ENCODE measurements at regions not wholly inside any gene's neighbourhood (a gene's known extent, or its start where the extent isn't known, plus 50 kb on each side); places are given as distances from the start of the nearest gene placed in this dataset.

DNA sequence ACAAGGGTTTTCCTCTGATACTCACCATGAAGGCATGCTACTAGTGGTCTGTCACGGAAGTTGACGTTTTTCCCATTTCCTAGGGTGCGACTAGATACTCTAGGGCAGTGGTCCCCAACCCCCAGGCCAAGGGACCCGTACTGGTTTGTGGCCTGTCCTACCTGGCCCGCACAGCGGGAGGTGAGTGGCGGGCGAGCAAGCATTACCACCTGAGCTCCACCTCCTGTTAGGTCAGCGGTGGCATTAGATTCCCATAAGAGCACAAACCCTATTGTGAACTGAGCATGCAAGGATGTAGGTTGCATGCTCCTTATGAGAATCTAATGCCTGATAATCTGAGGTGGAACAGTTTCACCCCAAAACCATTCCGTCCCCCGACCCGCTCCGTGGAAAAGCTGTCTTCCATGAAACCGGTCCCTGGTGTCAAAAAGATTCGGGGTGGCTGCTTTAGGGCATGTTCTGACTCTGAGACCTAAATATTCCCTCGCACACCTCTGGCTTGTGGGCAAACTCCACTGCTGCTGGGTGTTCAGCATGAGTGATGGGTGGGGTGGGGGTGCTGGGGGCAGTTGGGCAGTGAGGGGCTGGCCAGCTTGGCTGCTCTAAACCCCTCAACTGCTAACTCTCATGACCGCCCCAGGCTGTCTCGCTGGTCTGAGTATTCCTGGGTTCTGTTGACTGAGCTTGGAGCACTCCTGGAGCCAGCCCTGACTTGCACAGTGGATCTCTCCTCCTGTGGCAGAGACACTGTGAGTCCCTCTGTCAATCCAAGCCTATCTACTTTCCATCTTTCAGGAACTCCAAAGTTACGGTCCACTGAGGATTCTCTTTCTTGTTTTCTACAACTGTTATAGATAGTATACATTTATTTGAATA lies 78.3 kb upstream of the NEK6 start (continued):
- TF ChIP-seq, protein P1, sequence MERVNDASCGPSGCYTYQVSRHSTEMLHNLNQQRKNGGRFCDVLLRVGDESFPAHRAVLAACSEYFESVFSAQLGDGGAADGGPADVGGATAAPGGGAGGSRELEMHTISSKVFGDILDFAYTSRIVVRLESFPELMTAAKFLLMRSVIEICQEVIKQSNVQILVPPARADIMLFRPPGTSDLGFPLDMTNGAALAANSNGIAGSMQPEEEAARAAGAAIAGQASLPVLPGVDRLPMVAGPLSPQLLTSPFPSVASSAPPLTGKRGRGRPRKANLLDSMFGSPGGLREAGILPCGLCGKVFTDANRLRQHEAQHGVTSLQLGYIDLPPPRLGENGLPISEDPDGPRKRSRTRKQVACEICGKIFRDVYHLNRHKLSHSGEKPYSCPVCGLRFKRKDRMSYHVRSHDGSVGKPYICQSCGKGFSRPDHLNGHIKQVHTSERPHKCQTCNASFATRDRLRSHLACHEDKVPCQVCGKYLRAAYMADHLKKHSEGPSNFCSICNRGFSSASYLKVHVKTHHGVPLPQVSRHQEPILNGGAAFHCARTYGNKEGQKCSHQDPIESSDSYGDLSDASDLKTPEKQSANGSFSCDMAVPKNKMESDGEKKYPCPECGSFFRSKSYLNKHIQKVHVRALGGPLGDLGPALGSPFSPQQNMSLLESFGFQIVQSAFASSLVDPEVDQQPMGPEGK (CRISPR knock-in tag; IDR thresholded peaks at IDR 0.05; ENCODE audit: borderline replicate concordance) = no peak

DNA sequence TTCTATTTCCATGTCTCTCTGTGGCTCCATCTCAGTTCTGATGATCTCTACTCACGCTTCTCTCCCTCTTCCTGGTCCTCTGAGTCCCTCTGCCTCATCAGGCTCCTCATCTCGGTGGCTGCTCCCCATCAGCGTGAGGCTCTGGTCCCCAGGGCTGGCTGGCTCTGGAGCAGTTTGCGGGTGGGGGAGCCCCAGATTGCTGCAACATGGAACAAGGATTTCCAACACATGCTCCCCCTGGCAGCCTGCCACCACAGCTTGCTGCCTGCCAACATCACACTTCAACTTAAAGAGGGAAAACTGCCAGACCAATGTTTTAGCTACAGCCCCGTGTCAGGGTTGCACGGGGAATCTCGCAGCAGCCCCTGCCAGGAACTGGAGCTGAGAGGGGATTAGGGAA lies 77.2 kb upstream of the NEK6 start:
- TF ChIP-seq, protein P2, sequence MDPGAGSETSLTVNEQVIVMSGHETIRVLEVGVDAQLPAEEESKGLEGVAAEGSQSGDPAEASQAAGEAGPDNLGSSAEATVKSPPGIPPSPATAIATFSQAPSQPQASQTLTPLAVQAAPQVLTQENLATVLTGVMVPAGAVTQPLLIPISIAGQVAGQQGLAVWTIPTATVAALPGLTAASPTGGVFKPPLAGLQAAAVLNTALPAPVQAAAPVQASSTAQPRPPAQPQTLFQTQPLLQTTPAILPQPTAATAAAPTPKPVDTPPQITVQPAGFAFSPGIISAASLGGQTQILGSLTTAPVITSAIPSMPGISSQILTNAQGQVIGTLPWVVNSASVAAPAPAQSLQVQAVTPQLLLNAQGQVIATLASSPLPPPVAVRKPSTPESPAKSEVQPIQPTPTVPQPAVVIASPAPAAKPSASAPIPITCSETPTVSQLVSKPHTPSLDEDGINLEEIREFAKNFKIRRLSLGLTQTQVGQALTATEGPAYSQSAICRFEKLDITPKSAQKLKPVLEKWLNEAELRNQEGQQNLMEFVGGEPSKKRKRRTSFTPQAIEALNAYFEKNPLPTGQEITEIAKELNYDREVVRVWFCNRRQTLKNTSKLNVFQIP (CRISPR knock-in tag; IDR thresholded peaks at IDR 0.05; ENCODE audit: borderline replicate concordance, low read depth) = no peak
- no peak for TF ChIP-seq SNAI2 (CRISPR knock-in tag; IDR thresholded peaks at IDR 0.05)
- no peak for TF ChIP-seq ZFP3 (CRISPR knock-in tag; IDR thresholded peaks at IDR 0.05)
- TF ChIP-seq BACH2 (CRISPR knock-in tag; IDR thresholded peaks at IDR 0.05; ENCODE audit: borderline replicate concordance) = no peak
- TF ChIP-seq ZNF8 (CRISPR knock-in tag; IDR thresholded peaks at IDR 0.05) = no peak
- no peak for TF ChIP-seq ZFP30 (CRISPR knock-in tag; IDR thresholded peaks at IDR 0.05)
- TF ChIP-seq ISL1 (CRISPR knock-in tag; IDR thresholded peaks at IDR 0.05) = no peak
- TF ChIP-seq, protein P3, sequence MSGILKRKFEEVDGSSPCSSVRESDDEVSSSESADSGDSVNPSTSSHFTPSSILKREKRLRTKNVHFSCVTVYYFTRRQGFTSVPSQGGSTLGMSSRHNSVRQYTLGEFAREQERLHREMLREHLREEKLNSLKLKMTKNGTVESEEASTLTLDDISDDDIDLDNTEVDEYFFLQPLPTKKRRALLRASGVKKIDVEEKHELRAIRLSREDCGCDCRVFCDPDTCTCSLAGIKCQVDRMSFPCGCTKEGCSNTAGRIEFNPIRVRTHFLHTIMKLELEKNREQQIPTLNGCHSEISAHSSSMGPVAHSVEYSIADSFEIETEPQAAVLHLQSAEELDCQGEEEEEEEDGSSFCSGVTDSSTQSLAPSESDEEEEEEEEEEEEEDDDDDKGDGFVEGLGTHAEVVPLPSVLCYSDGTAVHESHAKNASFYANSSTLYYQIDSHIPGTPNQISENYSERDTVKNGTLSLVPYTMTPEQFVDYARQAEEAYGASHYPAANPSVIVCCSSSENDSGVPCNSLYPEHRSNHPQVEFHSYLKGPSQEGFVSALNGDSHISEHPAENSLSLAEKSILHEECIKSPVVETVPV (CRISPR knock-in tag; IDR thresholded peaks at IDR 0.05) = no peak
- TF ChIP-seq, protein P4, sequence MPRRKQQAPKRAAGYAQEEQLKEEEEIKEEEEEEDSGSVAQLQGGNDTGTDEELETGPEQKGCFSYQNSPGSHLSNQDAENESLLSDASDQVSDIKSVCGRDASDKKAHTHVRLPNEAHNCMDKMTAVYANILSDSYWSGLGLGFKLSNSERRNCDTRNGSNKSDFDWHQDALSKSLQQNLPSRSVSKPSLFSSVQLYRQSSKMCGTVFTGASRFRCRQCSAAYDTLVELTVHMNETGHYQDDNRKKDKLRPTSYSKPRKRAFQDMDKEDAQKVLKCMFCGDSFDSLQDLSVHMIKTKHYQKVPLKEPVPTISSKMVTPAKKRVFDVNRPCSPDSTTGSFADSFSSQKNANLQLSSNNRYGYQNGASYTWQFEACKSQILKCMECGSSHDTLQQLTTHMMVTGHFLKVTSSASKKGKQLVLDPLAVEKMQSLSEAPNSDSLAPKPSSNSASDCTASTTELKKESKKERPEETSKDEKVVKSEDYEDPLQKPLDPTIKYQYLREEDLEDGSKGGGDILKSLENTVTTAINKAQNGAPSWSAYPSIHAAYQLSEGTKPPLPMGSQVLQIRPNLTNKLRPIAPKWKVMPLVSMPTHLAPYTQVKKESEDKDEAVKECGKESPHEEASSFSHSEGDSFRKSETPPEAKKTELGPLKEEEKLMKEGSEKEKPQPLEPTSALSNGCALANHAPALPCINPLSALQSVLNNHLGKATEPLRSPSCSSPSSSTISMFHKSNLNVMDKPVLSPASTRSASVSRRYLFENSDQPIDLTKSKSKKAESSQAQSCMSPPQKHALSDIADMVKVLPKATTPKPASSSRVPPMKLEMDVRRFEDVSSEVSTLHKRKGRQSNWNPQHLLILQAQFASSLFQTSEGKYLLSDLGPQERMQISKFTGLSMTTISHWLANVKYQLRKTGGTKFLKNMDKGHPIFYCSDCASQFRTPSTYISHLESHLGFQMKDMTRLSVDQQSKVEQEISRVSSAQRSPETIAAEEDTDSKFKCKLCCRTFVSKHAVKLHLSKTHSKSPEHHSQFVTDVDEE (CRISPR knock-in tag; IDR thresholded peaks at IDR 0.05) = no peak
- TF ChIP-seq ESRRG (CRISPR knock-in tag; IDR thresholded peaks at IDR 0.05) = no peak
- TF ChIP-seq PPARA (CRISPR knock-in tag; IDR thresholded peaks at IDR 0.05; ENCODE audit: borderline replicate concordance) = no peak
- TF ChIP-seq GLIS3 (CRISPR knock-in tag; IDR thresholded peaks at IDR 0.05) = no peak
- no peak for TF ChIP-seq TOX (CRISPR knock-in tag; IDR thresholded peaks at IDR 0.05; ENCODE audit: borderline replicate concordance)
- TF ChIP-seq ZC3H10 (CRISPR knock-in tag; IDR thresholded peaks at IDR 0.05) = no peak
- TF ChIP-seq RARB (CRISPR knock-in tag; IDR thresholded peaks at IDR 0.05) = no peak
- TF ChIP-seq ARNTL (CRISPR knock-in tag; IDR thresholded peaks at IDR 0.05; ENCODE audit: borderline replicate concordance, low read depth) = no peak
- TF ChIP-seq ZNF565 (CRISPR knock-in tag; conservative IDR thresholded peaks at IDR 0.05; ENCODE audit: low read depth) = no peak
- TF ChIP-seq OSR1 (CRISPR knock-in tag; IDR thresholded peaks at IDR 0.05) = no peak
- ATAC-seq = peak; percentile 66

DNA sequence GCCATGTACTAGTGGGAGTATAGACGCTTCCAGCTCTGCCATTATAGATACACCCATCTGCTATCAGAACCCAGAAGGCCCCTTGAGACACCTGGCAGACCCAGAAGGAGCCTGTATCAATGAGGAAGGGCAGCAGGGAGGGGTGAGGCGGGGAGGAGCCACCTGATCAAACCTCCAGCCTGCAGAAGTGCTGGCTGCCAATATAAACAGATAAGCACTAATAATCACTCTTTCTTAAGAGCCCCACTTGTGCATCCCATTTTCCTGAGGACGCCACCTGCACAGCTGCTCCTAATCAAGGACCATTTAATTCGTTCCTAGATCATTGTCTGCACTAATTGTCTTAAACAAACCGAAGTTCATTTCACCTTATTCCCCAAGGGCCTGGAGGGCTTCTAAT lies 75.0 kb upstream of the NEK6 start:
- TF ChIP-seq PPARA (CRISPR knock-in tag; IDR thresholded peaks at IDR 0.05; ENCODE audit: borderline replicate concordance) = no peak
- no peak for TF ChIP-seq ESRRG (CRISPR knock-in tag; IDR thresholded peaks at IDR 0.05)
- TF ChIP-seq CSDC2 (CRISPR knock-in tag; IDR thresholded peaks at IDR 0.05) = no peak
- TF ChIP-seq, protein P1 (CRISPR knock-in tag; IDR thresholded peaks at IDR 0.05; ENCODE audit: borderline replicate concordance) = no peak
- TF ChIP-seq ARNTL (CRISPR knock-in tag; IDR thresholded peaks at IDR 0.05; ENCODE audit: borderline replicate concordance, low read depth) = no peak
- TF ChIP-seq, protein P4 (CRISPR knock-in tag; IDR thresholded peaks at IDR 0.05) = no peak
- TF ChIP-seq, protein P5, sequence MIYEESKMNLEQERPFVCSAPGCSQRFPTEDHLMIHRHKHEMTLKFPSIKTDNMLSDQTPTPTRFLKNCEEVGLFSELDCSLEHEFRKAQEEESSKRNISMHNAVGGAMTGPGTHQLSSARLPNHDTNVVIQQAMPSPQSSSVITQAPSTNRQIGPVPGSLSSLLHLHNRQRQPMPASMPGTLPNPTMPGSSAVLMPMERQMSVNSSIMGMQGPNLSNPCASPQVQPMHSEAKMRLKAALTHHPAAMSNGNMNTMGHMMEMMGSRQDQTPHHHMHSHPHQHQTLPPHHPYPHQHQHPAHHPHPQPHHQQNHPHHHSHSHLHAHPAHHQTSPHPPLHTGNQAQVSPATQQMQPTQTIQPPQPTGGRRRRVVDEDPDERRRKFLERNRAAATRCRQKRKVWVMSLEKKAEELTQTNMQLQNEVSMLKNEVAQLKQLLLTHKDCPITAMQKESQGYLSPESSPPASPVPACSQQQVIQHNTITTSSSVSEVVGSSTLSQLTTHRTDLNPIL (CRISPR knock-in tag; IDR thresholded peaks at IDR 0.05; ENCODE audit: low read depth) = no peak
- TF ChIP-seq, protein P3 (CRISPR knock-in tag; IDR thresholded peaks at IDR 0.05) = no peak
- TF ChIP-seq SNAI2 (CRISPR knock-in tag; IDR thresholded peaks at IDR 0.05) = no peak
- ATAC-seq = no peak
